ENCODE measurements at regions not wholly inside any gene's neighbourhood (a gene's known extent, or its start where the extent isn't known, plus 50 kb on each side); places are given as distances from the start of the nearest gene placed in this dataset.
"Not testable (repeated sequence)": the region's sequence is repeated elsewhere in the genome, so short reads cannot be mapped to it uniquely, and the experiment has no call there.

- intact Hi-C loops (cut with DNase I): no loop called here
- H3K27ac ChIP-seq: no peak overlapping the region
- H3K9me3 ChIP-seq: no peaks in the 10 kb centered on the region
- peaks cover 0 to 5% (median 0%) of the 10 kb centered on the region in 12 donors for H3K4me1 ChIP-seq
- ATAC-seq (no peak), DNase-seq (no peak)
- no peaks in the 10 kb centered on the region for H3K36me3 ChIP-seq
- TF ChIP-seq POLR2A (IDR thresholded peaks at IDR 0.05) (no peak), CTCF (IDR thresholded peaks at IDR 0.05) (no peak)
- no peak overlapping the region for H3K4me3 ChIP-seq
- whole genome bisulfite sequencing, 4 donors: 88 to 91% (median 90%) methylated on average over 7 of the region's 7 CpGs
- no peaks in the 10 kb centered on the region for H3K27me3 ChIP-seq
Observed at GRCh38 chr4:12615822-12616221, 868.3 kb downstream of the RAB28 start.

GRCh38 chr4:12612876-12613275 lies 871.3 kb downstream of the RAB28 start:
- Histone ChIP-seq H3K27me3 (no peaks in the 10 kb centered on the region), H3K4me3 (no peak overlapping the region), H3K9me3 (no peaks in the 10 kb centered on the region), H3K36me3 (no peaks in the 10 kb centered on the region), H3K4me1 (peaks cover 0 to 5% (median 0%) of the 10 kb centered on the region in 12 donors), H3K27ac (no peak overlapping the region)
- DNase-seq: no peak
- WGBS, 4 donors: 46 to 51% (median 50%) methylated on average over 4 of the region's 4 CpGs
- ATAC-seq: no peak
- TF ChIP-seq CTCF (IDR thresholded peaks at IDR 0.05) (no peak), POLR2A (IDR thresholded peaks at IDR 0.05) (no peak)
- intact Hi-C loops (cut with DNase I): no loop called here

- H3K4me3 ChIP-seq; H3K4me1 ChIP-seq; H3K27ac ChIP-seq; H3K27me3 ChIP-seq; H3K36me3 ChIP-seq; H3K9me3 ChIP-seq; intact Hi-C loops (cut with DNase I): not testable (repeated sequence)
- ATAC-seq (peak; percentile 56 to 79 (median 61)), DNase-seq (peak in 1 of 5 donors; percentile 45)
- 91 to 93% (median 92%) methylated on average over 31 to 33 of the region's 33 CpGs for WGBS, 4 donors
Observed at GRCh38 chr4:12609212-12609875, 874.8 kb downstream of the RAB28 start.

GRCh38 chr4:12595986-12596385 lies 888.2 kb downstream of the RAB28 start:
- Histone ChIP-seq H3K9me3 (peaks cover 0 to 27% (median 5%) of the 10 kb centered on the region in 12 donors), H3K4me1 (no peaks in the 10 kb centered on the region), H3K27me3 (no peaks in the 10 kb centered on the region), H3K27ac (no peak overlapping the region), H3K4me3 (no peak overlapping the region), H3K36me3 (no peaks in the 10 kb centered on the region)
- intact Hi-C loops (cut with DNase I): no loop called here
- ATAC-seq: no peak
- TF ChIP-seq CTCF (IDR thresholded peaks at IDR 0.05): peak in 1 of 12 donors; percentile 3
- no peak for TF ChIP-seq POLR2A (IDR thresholded peaks at IDR 0.05)
- no peak for DNase-seq

GRCh38 chr4:12595489-12595888 lies 888.7 kb downstream of the RAB28 start:
- WGBS, 4 donors: 66 to 95% (median 85%) methylated on average over 4 of the region's 4 CpGs

More at GRCh38 chr4:12595489-12595888, 888.7 kb downstream of the RAB28 start:
- H3K4me1 ChIP-seq: no peaks in the 10 kb centered on the region
- ATAC-seq (no peak), DNase-seq (no peak)
- H3K27me3 ChIP-seq: no peaks in the 10 kb centered on the region
- TF ChIP-seq CTCF (IDR thresholded peaks at IDR 0.05): no peak
- no peak for TF ChIP-seq POLR2A (IDR thresholded peaks at IDR 0.05)
- intact Hi-C loops (cut with DNase I): no loop called here
- H3K4me3 ChIP-seq: no peak overlapping the region
- no peaks in the 10 kb centered on the region for H3K36me3 ChIP-seq
- H3K9me3 ChIP-seq: peaks cover 0 to 27% (median 5%) of the 10 kb centered on the region in 12 donors
- no peak overlapping the region for H3K27ac ChIP-seq

All from heart left ventricle (tissue), 16 donors.